GM21576 (cell line): ENCODE measurements at regions not wholly inside any gene's neighbourhood (a gene's known extent, or its start where the extent isn't known, plus 50 kb on each side); places are given as distances from the start of the nearest gene placed in this dataset.
"Not testable (repeated sequence)": the region's sequence is repeated elsewhere in the genome, so short reads cannot be mapped to it uniquely, and the experiment has no call there.

Source experiments
- ATAC-seq: cut with Tn5 transposase; IDR thresholded peaks from one replicate; pipeline ENCODE4 v1.9.1; 2021; ENCODE audit warnings: mild to moderate bottlenecking, moderate library complexity; ENCODE audit not compliant: unreplicated experiment

GRCh38 chr20:47865912-47866311, 80.6 kb upstream of the SULF2 start:
- ATAC-seq: no peak

- no peak for ATAC-seq
Measured at GRCh38 chr20:47865451-47865850, 80.2 kb upstream of the SULF2 start.

GRCh38 chr20:47863981-47864380, 78.7 kb upstream of the SULF2 start:
- no peak for ATAC-seq

- ATAC-seq: no peak
Measured at GRCh38 chr20:47863315-47863965, 78.2 kb upstream of the SULF2 start.

- ATAC-seq: no peak
Measured at GRCh38 chr20:47862574-47863240, 77.4 kb upstream of the SULF2 start.

GRCh38 chr20:47861116-47861515, 75.8 kb upstream of the SULF2 start:
- ATAC-seq: no peak

GRCh38 chr20:47860049-47860830, 75.0 kb upstream of the SULF2 start:
- no peak for ATAC-seq

GRCh38 chr20:47859278-47859677, 74.0 kb upstream of the SULF2 start:
- ATAC-seq: no peak

GRCh38 chr20:47857569-47858464, 72.5 kb upstream of the SULF2 start:
- no peak for ATAC-seq

- no peak for ATAC-seq
Measured at GRCh38 chr20:47857187-47857568, 71.9 kb upstream of the SULF2 start.

GRCh38 chr20:47855799-47856198, 70.5 kb upstream of the SULF2 start:
- no peak for ATAC-seq

GRCh38 chr20:47854687-47855212, 69.5 kb upstream of the SULF2 start:
- no peak for ATAC-seq

- no peak for ATAC-seq
Measured at GRCh38 chr20:47851774-47852173, 66.5 kb upstream of the SULF2 start.

- ATAC-seq: no peak
Measured at GRCh38 chr20:47850146-47850545, 64.9 kb upstream of the SULF2 start.

- ATAC-seq: no peak
Measured at GRCh38 chr20:47849596-47849995, 64.3 kb upstream of the SULF2 start.

- no peak for ATAC-seq
Measured at GRCh38 chr20:47849006-47849405, 63.7 kb upstream of the SULF2 start.

- not testable (repeated sequence) for ATAC-seq
Measured at GRCh38 chr20:47848534-47848933, 63.3 kb upstream of the SULF2 start.

GRCh38 chr20:47847884-47848485, 62.7 kb upstream of the SULF2 start:
- ATAC-seq: no peak

- ATAC-seq: not testable (repeated sequence)
Measured at GRCh38 chr20:47847220-47847619, 61.9 kb upstream of the SULF2 start.

GRCh38 chr20:47846651-47847050, 61.4 kb upstream of the SULF2 start:
- ATAC-seq: not testable (repeated sequence)
